ENCODE measurements at regions not wholly inside any gene's neighbourhood (a gene's known extent, or its start where the extent isn't known, plus 50 kb on each side); places are given as distances from the start of the nearest gene placed in this dataset.

GRCh38 chr7:8356071-8356470, 77.3 kb upstream of the NXPH1 start:
- TF ChIP-seq CTCF (IDR thresholded peaks at IDR 0.05; ENCODE audit: poor library complexity, severe bottlenecking) = no peak
- no peak for TF ChIP-seq REST (IDR thresholded peaks at IDR 0.05; ENCODE audit: borderline replicate concordance)
- TF ChIP-seq EZH2 (IDR thresholded peaks at IDR 0.05; ENCODE audit: borderline replicate concordance, insufficient read depth, low read length, poor library complexity, severe bottlenecking) = no peak
- TF ChIP-seq POLR2AphosphoS5 (IDR thresholded peaks at IDR 0.05) = no peak
- no peak for TF ChIP-seq RAD21 (conservative IDR thresholded peaks at IDR 0.05)
- no peak for TF ChIP-seq EP300 (conservative IDR thresholded peaks at IDR 0.05; ENCODE audit: poor library complexity, severe bottlenecking)
- no peak for TF ChIP-seq MXI1 (conservative IDR thresholded peaks at IDR 0.05; ENCODE audit: poor library complexity, severe bottlenecking)
- no peak for TF ChIP-seq TAF1 (IDR thresholded peaks at IDR 0.05; ENCODE audit: low read depth)
